NCI-H2196 (cell line): ENCODE measurements at regions not wholly inside any gene's neighbourhood (a gene's known extent, or its start where the extent isn't known, plus 50 kb on each side); places are given as distances from the start of the nearest gene placed in this dataset.

ENCODE experiments used
- DNase-seq: peaks from one replicate; lab custom pipeline; 2025; ENCODE audit not compliant: unreplicated experiment; lab: John Stamatoyannopoulos, UW

DNA sequence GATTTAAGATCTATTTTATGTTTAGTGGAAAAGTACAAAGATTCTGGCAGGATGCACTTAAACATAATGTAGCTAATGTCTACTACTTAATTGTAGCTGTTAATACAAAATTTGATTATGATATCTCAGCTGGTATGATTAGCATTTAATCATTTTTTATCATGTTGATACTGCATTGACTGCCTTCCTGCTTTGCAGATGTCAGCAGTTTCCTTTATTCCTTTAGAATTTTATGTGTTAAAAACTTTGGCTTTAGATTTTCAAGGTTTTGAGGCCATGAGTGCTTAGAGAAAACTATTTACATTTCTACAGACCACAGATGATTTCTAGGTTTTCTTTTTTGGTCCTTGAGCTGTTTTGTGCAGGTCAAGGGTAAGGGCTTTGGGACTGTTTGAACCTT lies 152.2 kb downstream of the ZNF326 start:
- no peak for DNase-seq

DNA sequence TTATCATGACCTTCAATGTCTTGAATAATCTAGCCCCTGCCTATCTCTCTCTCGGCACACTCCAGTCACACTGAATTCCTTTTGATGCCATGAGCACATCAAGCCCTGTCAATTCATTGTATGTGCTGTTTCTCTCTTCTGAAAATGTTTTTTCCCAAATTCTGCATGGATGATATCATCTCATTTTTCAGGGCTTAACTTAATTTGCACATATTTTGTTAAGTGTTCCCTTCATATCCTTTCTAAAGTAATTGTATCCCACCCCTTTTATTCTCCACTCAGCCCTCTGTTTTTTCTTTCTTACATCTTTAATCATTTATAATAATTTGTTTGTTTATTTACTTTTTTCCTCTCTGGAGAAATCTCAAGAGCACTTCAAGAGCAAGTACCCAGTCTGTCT lies 149.9 kb downstream of the ZNF326 start:
- DNase-seq: no peak

DNA sequence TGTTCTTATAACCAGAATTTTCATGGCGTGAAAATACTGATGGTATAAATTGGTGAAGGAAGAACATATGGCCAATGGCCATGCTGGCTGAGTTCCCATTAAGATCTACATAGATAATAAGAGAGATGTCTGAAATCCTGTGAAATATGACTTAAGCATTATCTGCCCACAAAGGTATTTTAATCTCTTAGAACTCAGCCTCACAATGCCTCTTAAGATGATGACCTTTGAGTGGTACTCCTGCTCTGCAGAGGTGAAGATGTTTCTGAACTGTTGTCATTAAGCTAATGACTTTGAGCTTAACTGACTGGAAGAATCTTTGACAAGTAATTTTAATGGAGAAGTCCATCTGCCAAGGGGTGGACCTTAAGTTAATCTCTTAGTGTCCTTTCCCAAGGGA lies 148.7 kb downstream of the ZNF326 start:
- no peak for DNase-seq

DNA sequence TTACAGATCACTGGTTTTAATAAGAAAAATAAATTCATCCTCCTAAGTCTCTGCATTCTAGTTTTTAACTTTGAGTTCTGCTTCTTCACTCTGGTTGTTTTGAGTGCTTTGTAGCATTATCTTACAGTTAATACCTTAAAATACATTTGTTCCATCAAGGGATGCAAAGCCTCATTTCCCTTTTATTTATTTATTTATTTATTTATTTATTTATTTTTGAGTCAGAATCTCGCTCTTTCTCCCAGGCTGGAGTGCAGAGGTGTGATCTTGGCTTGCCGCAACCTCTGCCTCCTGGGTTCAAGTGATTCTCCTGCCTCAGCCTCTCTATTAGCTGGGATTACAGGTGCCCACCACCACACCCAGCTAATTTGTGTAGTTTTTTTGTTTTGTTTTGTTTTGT lies 147.8 kb downstream of the ZNF326 start:
- no peak for DNase-seq

DNA sequence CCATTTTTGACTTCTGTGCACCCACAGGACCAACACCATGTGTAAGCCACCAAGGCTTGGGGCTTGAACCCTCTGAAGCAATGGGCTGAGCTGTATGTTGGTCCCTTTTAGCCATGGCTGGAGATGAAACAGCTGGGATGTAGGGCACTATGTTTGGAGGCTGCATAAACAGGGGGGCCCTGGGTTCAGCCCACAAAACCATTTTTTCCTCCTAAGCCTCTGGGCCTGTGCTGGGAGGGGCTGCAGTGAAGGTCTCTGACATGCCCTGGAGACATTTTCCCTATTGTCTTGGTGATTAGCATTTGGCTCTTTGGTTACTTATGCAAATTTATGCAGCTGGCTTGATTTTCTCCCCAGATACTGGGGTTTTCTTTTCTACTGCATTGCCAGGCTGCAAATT lies 144.9 kb downstream of the ZNF326 start:
- no peak for DNase-seq

DNA sequence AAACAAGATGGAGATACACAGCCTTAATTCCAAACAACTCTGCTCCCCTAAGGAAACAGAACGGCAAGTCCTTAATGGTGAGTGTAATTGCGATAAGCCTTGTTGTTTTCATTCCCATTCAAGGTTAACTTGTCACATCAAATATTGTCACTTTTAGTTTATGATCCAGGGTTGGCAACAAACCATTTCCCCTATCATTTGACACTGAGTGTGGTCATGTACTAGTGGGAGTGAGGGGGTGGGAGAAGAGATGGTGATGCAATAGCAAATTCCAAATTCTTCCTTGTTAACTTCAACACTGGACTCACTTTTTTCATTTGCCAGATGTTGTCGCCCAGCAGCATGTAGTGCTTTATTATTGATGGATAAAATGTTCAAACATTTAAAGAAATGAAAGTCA lies 140.4 kb downstream of the ZNF326 start:
- DNase-seq: no peak

DNA sequence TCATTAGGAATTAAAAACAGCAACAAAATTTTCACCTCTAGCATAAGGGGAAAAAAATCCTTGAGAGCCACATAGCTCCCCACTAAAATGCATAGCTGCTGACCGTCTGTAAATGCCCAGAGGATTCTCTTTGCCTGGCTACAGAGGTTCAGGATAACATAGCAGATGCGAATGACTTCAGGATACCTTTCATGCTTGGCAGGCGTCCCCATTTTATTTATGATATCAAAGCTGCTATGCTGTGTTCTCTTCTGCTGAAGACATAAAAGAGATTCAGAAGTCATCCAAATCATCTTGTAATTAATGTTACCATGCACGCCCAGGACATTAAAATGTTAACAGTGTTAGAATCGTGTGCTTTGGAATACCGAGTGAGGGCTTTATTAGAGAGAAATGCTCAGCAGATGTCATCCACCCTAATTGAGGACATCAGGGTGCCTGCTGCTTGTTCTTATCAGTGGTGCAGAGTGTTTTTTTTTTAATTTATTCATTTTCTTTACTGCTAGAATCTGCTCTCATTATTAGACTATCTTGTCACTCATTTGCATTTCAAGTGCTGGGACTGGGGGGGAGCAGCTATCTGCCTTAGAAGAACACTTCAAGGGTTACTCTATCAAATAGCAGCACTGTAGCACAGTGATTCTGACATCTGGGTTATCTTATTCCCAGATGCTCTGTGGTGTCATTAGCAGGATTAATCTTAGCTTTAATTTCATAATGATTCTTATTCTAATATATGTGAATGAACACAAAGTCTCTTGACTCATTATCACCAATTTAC lies 139.5 kb downstream of the ZNF326 start:
- no peak for DNase-seq

DNA sequence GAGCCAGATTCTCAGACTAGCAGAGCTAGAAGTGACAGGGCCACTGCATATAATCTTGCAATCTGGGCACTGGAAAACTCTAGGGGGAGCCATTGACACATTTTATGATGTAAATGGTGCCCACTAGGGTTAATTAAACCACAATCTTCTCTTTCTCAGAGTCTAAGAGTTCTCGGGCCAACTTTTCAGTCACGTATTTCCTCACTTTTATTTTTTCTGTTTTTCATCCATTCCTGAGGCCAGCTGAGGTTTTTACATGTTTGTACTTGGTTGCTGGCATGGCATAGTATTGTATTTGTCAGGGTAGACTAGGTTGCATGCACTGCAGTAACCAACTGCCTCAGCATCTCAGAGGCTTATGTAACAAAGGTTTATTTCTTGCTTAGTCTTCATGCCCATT lies 138.2 kb downstream of the ZNF326 start:
- DNase-seq: peak; percentile 7

DNA sequence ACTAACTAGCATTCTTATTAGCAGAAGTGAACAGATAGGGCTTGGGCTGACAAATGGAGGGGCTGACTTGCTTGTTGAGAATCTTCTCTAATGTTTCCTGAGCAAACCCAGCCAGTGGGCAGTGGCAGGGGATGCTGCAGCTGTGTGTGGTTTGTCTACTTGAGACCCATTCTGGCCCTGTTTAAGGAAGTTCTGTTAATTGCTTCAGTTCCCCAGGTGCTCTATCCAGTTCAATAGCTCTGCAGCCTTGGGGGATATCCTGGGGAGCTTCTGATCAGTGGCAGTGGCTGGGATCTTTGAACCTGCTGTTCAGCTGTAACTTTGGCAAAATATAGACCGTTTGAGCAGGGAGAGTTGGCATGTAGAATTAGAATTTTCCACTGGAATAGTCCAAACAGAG lies 137.4 kb downstream of the ZNF326 start:
- DNase-seq: no peak

DNA sequence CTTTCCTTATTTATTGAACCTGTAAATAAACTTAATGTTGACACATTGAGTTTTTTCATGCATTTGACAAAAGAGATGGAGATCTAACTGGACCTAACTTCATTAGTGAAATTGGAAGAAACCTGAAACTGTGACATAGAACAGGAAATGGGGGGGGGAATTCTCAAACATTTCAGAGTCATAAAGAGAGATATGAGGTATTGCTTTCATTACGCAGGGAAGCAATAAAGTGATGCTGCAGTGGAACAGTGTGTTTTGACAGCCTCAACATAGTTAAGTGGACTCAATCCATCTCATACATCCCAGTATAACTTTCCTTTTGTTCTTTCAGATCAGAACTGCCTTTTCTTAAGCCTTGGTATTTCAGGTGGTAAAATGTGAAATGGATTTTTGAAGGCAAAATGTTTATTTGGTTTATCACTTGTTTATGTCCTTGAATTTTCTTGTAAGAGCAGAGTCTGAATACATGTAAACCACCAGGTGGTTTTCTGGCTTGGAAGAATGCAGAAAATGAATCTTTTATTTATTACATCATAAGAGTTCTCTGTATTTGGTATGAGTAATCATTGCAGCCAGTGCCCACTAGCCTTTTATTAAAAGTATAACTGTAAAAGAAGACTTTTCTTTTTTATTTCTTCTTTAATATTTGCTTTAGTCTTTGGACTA lies 132.5 kb downstream of the ZNF326 start:
- no peak for DNase-seq

DNA sequence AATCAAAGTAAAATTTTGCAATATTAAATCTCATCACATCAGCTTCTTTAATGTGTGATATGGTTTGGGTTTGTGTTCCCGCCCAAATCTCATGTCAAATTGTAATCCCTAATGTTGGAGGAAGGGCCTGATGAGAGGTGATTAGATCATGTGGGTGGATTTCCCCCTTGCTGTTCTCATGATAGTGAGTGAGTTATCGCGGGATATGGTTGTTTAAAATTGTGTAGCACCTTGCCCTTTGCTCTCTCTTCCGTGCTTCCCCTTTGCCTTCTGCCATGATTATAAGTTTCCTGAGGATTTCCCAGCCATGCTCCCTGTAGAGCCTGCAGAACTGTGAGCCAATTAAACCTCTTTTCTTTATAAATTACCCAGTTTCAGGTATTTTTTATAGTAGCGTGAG lies 131.9 kb downstream of the ZNF326 start:
- DNase-seq: no peak

DNA sequence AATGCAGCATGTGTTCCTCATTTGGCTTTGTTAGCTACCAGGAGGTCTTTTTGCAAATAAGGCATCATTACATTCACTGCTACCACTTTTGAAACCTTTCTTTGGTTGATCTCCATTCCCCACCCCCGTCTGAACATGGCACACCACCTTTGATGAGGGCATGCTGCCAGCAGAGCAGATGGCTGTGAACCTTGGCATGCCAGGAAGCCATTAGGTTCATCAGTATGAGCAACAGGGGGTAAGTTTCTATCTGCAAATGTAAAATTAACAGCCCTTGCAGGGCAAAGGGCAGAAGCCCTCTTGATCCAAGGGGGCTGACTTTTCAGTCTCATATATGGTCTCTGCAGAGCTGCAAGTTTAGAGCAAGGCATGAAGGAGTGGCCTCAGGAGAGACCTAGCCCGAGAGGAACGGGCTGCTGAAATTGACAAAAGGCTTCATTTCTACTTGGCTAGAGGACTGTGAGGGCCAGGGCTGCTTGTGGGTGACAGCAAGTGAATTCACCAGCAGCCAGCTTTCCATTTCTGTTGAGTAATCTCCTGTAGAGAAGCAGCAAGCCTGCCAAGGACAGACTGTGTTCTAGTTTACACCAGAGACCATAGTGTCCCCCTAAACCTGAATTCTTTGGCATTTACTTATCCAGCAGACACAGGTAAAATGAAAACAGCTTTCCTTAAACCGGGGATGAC lies 127.9 kb downstream of the ZNF326 start:
- no peak for DNase-seq

DNA sequence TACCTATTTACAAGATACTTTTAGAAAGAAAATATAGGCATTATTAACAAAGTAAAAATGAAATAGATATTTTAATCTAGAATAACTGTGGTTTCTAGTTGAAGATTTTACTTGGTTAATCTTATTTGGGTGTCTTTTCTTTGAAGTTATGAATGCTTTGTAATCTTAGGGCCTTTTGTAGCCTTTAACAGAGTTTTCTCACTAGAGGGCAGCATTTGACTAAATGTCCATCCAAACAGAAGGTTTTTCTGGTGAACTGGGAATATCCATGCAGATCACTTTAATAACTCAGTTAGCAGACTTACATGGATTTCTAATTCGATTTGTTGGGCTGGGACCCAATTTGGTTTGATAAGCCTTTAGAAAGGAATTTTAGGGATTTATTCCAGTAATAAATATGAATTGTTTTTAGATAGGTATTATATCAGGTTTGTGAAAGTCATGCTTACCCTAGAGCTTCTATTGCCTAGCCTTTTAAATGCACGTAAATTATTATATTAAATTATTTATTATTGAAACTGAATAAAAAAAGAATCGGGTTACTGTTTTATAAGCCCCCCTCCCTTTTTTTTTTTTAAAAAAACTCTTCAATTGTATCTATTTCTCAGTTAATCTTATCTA lies 119.7 kb downstream of the ZNF326 start:
- DNase-seq: peak; percentile 56

DNA sequence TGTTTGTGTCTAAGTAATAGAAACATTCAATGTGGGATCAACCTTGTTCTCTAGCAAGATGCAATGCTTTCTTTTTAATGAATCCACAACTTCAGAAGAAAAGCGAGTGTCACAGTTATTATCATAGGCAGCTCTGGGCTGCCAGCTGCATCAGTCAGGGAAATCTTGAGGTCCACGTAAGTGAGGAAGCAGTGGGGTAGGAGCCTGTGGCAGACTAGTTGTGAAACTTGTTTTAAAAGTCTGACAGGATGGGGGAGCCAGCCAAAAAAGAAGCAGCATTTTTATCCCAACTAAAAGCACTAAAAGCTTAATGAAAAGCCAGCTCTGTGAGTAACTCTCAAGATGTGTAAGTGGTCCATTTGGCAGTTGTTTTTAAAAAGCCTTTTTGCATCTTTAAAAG lies 113.1 kb downstream of the ZNF326 start:
- no peak for DNase-seq

DNA sequence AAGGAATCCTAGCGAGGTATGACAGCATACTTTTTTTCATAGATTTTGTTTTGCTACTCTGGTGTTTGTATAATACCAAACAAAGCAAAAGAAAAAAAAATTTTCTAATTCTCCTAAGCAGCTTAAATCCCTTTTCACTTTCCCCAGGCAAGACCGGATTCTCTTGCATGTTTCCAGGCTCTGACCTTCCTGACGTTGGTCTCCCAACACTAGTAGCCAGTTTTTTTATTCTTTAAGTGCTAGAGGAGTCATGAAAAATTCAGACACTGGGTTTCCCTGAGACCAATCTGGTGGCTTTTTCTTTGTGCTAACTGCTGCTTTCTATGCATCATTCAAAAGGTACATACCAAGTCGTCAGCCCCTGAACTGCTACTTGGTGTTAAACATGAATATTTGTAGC lies 111.4 kb downstream of the ZNF326 start:
- DNase-seq: no peak

DNA sequence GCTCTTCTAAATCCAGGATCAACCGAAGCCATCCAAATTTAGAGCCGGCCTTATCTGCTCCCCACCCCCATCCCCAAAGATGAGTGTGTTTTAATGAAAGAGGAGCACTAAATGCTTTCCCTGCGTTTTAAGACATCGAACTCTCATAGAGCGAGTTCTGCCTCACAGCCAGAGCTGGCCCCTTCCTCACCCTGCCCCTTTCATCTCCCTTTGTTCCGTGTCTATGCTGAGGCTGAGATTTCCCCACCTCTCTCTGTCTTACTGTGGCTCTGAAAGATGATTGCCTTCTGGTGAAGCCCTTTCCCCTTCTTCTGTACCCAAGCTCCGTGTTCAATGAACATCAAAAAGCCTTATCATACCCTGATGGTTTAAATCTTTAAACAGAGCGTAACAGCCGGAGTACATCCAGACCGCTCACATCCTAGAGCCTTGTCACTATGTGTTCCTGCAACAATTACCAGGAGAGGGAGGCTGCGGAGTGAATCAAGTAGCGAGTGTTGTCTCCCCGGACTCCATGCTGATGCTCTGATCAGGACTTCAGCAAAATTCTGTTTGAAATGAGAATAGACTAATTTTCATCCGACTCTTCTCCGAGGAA lies 110.1 kb downstream of the ZNF326 start:
- no peak for DNase-seq

DNA sequence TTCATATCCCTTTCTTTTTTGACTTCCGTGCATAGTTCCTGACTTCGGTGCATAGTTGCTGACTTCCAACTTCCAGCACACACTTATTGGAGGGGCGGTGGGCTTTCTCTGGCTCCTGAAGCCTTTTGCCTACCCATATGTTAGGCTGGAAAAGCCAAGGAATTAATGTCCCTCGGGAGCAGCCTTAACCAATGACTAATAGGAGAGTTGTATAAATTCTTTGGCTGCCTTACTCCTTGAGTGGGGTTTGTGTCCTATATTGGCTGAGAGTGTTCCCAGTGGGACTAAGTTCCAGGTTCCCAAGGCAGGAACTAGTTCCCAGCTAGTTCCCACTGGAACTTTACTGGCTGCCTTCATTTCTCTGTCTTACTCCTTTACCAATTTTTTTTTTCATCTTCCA lies 105.7 kb downstream of the ZNF326 start:
- no peak for DNase-seq

DNA sequence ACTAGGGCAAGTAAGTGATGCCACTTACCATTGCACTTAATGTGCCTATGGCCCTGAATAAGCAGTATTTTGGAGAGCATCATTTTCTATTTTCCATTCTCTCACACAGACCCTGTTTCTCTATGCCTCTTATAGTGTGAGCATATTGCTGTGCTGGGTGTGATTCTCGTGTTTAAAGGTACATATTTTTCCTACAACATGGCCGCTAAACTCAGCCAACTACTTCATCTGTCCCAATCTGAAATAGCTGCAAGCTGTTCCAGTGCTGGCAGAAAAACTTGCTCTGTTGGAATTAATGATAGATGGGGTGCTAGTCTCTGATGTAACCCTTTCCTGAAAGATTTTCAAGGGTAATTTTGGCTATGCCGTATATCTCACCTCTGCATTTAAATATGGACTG lies 97.5 kb downstream of the ZNF326 start:
- DNase-seq: no peak
